ENCODE measurements at regions not wholly inside any gene's neighbourhood (a gene's known extent, or its start where the extent isn't known, plus 50 kb on each side); places are given as distances from the start of the nearest gene placed in this dataset.

DNA sequence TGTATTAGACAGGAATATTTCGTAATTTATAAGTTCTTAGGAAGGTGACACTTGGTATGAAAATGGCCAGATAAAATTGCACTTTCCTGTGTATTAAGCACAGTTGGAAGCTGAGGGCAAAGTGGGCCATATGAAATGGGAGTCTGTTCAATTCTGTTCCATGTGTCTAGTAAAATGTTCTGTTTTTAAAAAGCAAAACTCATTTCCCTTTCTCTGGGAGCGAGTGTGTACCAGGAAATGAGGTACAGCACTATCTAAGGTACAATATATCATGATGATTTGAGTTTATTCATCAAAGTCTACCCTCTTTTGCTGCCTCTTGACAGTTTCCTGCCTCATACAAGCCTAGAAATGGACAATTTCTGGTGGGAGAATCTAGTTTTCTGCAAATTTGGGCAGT, 51.2 kb upstream of the KCNN2 start:
- TF ChIP-seq GATA1 (IDR thresholded peaks at IDR 0.05; ENCODE audit: low read depth, low read length) (no peak), POLR2A (IDR thresholded peaks at IDR 0.05; ENCODE audit: low read length) (no peak)
- DNase-seq: no peak

- TF ChIP-seq POLR2A (IDR thresholded peaks at IDR 0.05; ENCODE audit: low read length): no peak
- TF ChIP-seq GATA1 (IDR thresholded peaks at IDR 0.05; ENCODE audit: low read depth, low read length): no peak
- no peak for DNase-seq
These were observed 50.6 kb upstream of the KCNN2 start for GRCh38 chr5:114311281-114311680.

DNA sequence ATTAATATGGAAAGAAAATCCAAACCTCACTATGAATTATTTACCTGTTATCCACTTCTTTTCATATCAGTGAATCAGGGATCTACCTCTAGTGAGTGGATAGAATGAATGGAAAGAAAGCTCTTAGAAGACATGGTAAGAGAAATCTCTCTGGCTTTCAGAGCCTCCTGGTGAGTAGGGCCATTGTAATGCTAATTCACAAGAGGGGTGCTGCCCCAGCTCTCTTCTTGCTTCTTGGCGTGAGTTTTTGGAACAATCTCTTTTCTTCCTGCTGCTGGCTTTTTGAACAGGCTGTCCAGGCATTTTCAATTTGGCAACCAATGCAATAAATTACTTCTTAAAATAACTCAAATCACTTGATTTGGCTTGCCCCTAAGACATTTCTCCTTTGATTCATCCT, 49.9 kb upstream of the KCNN2 start:
- no peak for TF ChIP-seq GATA1 (IDR thresholded peaks at IDR 0.05; ENCODE audit: low read depth, low read length)
- no peak for TF ChIP-seq POLR2A (IDR thresholded peaks at IDR 0.05; ENCODE audit: low read length)
- no peak for DNase-seq

All from erythroblast (primary cell).